Naive B cell (primary cell): ENCODE measurements at regions not wholly inside any gene's neighbourhood (a gene's known extent, or its start where the extent isn't known, plus 50 kb on each side); places are given as distances from the start of the nearest gene placed in this dataset.
A peak's percentile ranks its signal among the peaks of the same experiment; 100 is the strongest.

Experiments used
- ATAC-seq, 2 donors: fragments of 150-1000 bp; cut with Tn5 transposase; 2 replicates each; pipeline ENCODE4 v1.10.0; 2021; ENCODE audit warnings: low read depth in 2 of 2, mild to moderate bottlenecking in 2 of 2, moderate library complexity in 2 of 2
- DNase-seq: peaks from one replicate; pipeline ENCODE4 v3.0.0; 2022
- H3K27ac Mint-ChIP-seq, 6 donors: one replicate each; pipeline ENCODE4 v1.8.0; 2020 to 2022; ENCODE audit warnings: mild to moderate bottlenecking in 6 of 6, mixed read lengths in 6 of 6, moderate library complexity in 5 of 6, inconsistent platforms in 2 of 6
- H3K27me3 Mint-ChIP-seq, 3 donors: one replicate each; pipeline ENCODE4 v1.8.0; 2021 to 2022; ENCODE audit warnings: mixed read lengths in 3 of 3, mild to moderate bottlenecking in 1 of 3
- H3K36me3 Mint-ChIP-seq, 2 donors: one replicate each; pipeline ENCODE4 v1.8.0; 2020 to 2022; ENCODE audit warnings: mixed read lengths in 2 of 2, inconsistent platforms in 1 of 2, mild to moderate bottlenecking in 1 of 2
- H3K4me1 Mint-ChIP-seq, 3 donors: one replicate each; pipeline ENCODE4 v1.8.0; 2020 to 2022; ENCODE audit warnings: mixed read lengths in 3 of 3, inconsistent platforms in 1 of 3, mild to moderate bottlenecking in 1 of 3, moderate library complexity in 1 of 3
- H3K4me3 Mint-ChIP-seq, 8 donors: one replicate each; pipeline ENCODE4 v1.8.0; 2020 to 2022; ENCODE audit warnings: mild to moderate bottlenecking in 8 of 8, mixed read lengths in 8 of 8, moderate library complexity in 8 of 8, inconsistent platforms in 2 of 8
- H3K9me3 Mint-ChIP-seq, 7 donors: one replicate each; pipeline ENCODE4 v1.8.0; 2020 to 2022; ENCODE audit warnings: mixed read lengths in 7 of 7, mild to moderate bottlenecking in 5 of 7, inconsistent platforms in 2 of 7, moderate library complexity in 1 of 7

DNA sequence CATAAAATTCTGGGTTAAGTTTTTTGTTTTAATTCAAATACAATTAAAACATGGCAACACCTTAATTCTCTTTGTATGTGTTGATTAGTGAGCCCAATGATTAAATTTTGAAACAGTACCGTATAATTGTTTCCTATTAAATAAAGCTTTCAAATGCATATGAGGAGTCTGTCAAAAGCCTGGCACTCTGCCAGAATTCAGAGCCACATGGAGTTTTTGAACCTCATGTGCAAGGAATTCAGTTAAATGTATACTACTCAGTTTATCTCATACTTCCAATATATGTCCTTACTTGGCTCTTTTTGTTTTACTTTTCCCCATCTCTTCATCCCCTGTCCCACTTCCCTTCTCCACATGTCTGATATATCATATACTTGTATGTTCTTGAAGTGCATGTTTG is 165.6 kb upstream of the FAM3C start:
- no peaks in the 10 kb centered on the region for H3K9me3 Mint-ChIP-seq

DNA sequence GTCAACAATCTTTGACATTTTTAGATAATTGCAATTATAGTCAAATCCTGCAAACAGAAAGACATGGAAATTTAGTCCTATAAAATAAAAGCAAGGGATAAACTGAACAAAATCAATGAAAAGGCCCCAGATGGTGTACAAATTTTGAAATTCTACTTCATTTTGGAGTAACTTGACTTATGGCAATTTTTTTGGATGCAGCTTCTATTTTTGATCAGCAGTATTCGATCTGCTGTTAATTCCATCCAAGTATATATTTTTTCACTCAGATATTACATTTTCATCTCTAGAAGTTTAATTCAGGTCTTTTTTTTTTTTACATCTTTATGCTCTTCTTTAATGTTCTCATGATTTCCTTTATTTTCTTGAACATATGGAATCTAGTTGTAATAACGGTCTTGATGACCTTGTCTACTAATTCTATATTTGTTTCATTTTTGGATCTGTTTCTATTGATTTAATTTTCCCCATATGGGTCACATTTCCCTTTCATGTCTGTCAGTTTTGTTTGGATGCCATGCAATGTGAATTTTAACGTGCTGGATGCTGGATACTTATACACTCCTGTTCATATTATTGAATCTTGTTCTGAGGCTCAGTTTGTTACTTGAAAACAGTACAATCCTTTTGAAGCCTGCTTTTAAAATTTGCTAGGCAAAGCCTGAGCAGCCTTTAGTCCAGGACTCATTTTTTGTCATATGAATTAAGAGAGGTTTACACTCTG is 164.3 kb upstream of the FAM3C start:
- H3K4me1 Mint-ChIP-seq, result no peaks in the 10 kb centered on the region
- H3K27ac Mint-ChIP-seq, result no peak overlapping the region

More for the DNA sequence above, 165.6 kb upstream of the FAM3C start:
- no peak overlapping the region for H3K27ac Mint-ChIP-seq
- H3K4me3 Mint-ChIP-seq, result no peak overlapping the region
- peaks cover 4 to 23% (median 16%) of the 10 kb centered on the region in 3 donors for H3K27me3 Mint-ChIP-seq
- DNase-seq (no peak), ATAC-seq (no peak)
- no peaks in the 10 kb centered on the region for H3K36me3 Mint-ChIP-seq
- no peaks in the 10 kb centered on the region for H3K4me1 Mint-ChIP-seq

DNA sequence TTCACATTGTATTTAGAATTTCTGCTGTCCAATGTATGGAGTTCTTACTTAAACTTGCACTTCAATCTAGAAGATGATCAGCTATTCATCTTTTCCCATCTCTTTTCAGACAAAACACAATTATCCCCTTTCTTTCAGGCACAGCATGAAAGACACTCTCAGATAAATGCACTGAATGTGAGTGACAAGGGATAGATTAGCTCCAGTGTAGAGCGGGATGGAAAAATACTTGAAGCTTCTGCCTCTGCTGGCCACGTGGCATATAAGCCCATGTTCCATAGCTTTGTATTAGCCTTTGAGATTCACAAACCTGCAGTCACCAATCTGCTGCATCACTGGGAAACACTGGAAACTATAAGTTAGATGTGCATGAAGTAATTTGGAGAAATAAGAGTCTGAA is 162.2 kb upstream of the FAM3C start:
- Mint-ChIP-seq H3K9me3 (no peaks in the 10 kb centered on the region), H3K27me3 (peaks cover 6 to 10% (median 8%) of the 10 kb centered on the region in 3 donors), H3K36me3 (no peaks in the 10 kb centered on the region), H3K4me3 (no peak overlapping the region), H3K27ac (no peak overlapping the region), H3K4me1 (no peaks in the 10 kb centered on the region)
- ATAC-seq (no peak), DNase-seq (no peak)

More for the DNA sequence above, 164.3 kb upstream of the FAM3C start:
- H3K36me3 Mint-ChIP-seq, result no peaks in the 10 kb centered on the region
- ATAC-seq (no peak), DNase-seq (no peak)
- H3K9me3 Mint-ChIP-seq, result no peaks in the 10 kb centered on the region
- peaks cover 8 to 23% (median 16%) of the 10 kb centered on the region in 3 donors for H3K27me3 Mint-ChIP-seq
- H3K4me3 Mint-ChIP-seq, result no peak overlapping the region

DNA sequence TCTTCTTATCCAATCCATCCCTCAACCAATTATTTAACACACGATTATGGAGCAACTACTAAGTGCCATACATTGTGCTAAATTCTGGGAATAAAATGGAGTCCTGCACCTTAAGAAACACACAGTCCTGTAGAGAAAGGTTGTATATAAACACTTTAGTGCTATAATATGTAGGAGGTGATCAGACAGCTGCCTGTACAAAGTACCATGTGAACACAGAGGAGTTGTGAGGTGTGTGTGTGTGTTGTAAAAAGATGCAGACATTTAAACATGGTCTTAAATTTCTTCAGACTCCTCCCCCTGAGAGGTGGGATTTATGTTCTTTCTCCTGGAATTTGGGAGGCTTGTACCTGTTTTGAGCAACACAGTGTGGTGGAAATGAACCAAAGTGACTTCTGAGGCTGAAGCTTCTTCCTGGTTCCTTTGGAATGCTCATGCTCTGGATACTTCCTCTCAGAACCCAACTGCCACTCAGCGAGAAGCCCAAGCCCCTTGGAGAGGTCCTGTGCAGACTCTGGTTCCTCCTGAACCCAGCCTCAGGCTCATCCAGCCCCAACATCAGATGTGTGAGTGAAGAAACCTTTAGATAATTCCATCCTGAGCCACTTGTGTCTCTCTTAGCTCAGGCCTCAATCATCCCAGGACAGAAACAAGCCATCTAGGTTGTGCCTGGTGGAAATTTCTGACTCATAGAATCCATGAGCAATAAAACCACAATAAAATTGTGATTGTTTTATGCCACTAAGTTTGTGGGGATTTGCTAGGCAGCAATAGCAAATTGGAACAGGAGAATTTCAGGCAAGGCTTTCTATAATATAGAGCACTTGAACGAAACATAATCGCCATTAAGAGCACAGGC is 161.2 kb upstream of the FAM3C start:
- ATAC-seq (no peak), DNase-seq (no peak)
- Mint-ChIP-seq H3K36me3 (no peaks in the 10 kb centered on the region), H3K27ac (no peak overlapping the region), H3K27me3 (peaks cover 8 to 11% (median 8%) of the 10 kb centered on the region in 3 donors), H3K4me1 (no peaks in the 10 kb centered on the region), H3K9me3 (no peaks in the 10 kb centered on the region), H3K4me3 (no peak overlapping the region)

DNA sequence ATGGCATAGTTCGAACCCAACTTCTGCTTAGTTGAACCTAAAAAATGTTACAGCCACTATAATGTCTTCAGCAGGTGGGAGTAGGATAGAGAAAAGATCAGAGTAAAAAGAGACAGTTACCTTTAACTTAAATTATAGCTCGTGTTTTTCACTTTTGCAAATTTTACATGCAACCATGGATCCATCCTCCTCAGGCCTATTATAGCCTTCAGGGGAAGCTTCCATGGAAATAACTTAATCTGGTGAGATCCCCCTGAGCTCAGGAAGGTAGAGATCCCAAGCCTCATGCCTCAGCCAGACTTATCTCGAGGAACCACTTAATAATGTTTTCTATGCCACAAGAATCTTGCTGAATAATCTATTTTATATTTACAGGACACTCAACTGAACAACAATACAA is 159.4 kb upstream of the FAM3C start:
- Mint-ChIP-seq H3K9me3 (no peaks in the 10 kb centered on the region), H3K27ac (no peak overlapping the region), H3K36me3 (no peaks in the 10 kb centered on the region), H3K27me3 (peaks cover 0 to 11% (median 8%) of the 10 kb centered on the region in 3 donors), H3K4me3 (no peak overlapping the region), H3K4me1 (no peaks in the 10 kb centered on the region)
- ATAC-seq, result no peak
- DNase-seq, result no peak

DNA sequence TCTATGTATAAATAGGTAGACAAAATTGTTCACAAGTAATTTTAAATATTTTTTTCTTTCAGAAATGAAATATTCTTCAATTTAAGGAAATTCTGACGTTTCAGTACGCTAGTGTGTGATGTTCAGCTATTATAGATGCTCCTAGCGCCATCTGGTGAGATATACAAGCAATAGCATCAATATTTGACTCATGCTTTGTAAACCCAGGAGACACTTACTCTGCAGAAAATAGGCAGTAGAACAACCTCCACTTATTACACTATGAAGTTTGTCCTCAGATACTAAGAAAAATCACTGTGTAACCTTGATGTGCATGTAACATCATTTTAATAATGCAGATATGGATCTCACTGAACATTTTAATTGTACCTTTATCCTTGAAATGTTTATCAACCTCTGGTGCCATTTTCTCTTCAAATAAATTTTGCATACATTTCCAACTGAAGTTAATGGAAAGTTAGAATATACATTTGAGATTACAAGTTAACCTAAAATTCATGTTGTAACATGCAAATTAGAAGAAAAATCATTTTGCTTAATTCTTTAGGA is 151.5 kb upstream of the FAM3C start:
- Mint-ChIP-seq H3K27ac (no peak overlapping the region), H3K9me3 (no peaks in the 10 kb centered on the region), H3K36me3 (no peaks in the 10 kb centered on the region), H3K27me3 (peaks cover 0 to 3% (median 3%) of the 10 kb centered on the region in 3 donors), H3K4me1 (peaks cover 0 to 4% (median 0%) of the 10 kb centered on the region in 3 donors), H3K4me3 (no peak overlapping the region)
- peak; percentile 77 to 87 for ATAC-seq
- DNase-seq, result peak; percentile 42

DNA sequence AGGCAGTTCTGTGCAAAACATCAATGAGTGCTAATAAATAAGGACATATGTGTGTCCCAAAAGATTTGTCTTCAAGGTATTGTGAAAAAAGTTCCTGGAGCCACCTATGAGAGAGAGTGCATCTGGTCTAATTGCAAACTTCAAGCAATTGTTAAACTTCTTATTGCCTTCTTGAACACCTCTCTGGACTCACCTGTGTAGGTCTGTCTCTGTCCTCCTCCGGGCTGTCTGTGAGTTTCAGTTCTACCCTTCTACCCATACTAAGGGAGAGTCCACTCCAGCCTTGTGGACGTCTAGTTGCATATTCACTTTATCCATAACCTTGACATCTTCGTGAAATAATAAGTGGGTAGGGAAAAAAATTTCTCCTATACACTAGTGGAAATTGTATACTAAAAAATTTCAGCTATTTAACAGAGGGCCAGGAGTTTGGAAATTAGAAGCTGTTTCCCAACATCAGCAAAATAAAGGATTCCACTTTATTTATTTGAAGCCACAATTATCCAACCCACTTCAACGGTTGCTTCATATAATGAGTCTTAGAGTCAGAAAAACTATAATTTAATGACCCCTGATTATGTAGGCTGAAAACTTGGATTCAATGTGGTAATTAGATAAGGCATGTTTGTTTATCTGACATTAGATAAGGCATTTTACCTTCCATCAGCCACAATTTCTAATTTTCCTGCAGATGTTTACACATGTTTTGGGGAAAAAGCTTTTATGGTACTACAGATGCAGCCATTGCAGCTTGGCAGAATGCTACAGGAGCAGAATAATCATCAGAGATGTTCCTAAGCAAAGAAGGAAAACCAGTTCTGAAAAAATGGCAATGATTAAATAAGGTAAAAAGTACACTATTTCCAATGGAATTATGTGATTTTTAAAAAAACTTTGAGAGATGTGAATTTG is 150.8 kb upstream of the FAM3C start:
- Mint-ChIP-seq H3K27ac (no peak overlapping the region), H3K9me3 (no peaks in the 10 kb centered on the region), H3K4me3 (no peak overlapping the region), H3K36me3 (no peaks in the 10 kb centered on the region), H3K4me1 (peaks cover 0 to 4% (median 0%) of the 10 kb centered on the region in 3 donors), H3K27me3 (peaks cover 0 to 3% (median 0%) of the 10 kb centered on the region in 3 donors)
- DNase-seq, result no peak
- ATAC-seq, result no peak

DNA sequence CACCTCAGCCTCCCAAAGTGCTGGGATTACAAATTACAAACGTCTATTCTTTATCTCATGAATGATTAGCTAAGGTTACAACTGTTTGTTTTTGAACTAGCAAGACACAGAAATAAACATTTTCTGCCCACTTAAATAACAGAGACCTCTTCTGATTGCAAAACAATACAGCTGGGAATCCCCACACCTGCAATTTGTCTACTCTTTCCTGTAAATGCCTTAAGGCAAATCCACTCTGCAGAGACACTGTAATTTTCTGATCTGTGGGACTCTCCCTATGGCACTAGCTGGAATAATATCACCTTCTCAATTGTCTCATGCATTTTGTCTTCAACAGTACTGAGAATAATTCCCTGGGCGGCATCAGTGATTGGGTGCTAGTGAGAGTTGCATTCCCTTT is 149.3 kb upstream of the FAM3C start:
- no peak for DNase-seq
- H3K27ac Mint-ChIP-seq, result peak overlapping the region in 1 of 6 donors; percentile 18
- H3K4me1 Mint-ChIP-seq, result peaks cover 0 to 4% (median 0%) of the 10 kb centered on the region in 3 donors
- no peak for ATAC-seq
- H3K4me3 Mint-ChIP-seq, result no peak overlapping the region
- H3K27me3 Mint-ChIP-seq, result peaks cover 0 to 3% (median 0%) of the 10 kb centered on the region in 3 donors
- no peaks in the 10 kb centered on the region for H3K9me3 Mint-ChIP-seq
- H3K36me3 Mint-ChIP-seq, result no peaks in the 10 kb centered on the region

DNA sequence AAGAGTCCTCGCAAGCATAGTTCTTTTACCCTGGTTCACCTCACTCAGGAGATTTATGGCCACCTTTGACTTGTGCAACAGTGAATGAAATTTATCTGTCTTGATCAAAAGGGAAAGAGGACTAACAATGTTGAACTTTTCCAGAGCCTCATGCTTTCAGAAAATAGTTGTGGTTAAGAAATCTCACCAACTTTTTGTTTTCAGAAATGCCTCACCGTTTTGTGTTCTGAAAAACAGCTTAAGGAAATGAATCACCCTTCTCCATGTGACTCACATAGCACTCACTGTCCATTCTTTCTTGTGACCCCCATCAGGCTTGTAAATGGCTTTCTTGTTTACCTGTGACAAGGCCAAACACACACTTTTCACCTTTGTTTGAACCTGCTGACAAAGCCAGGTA is 148.6 kb upstream of the FAM3C start:
- Mint-ChIP-seq H3K36me3 (no peaks in the 10 kb centered on the region), H3K4me3 (no peak overlapping the region), H3K27ac (peak overlapping the region in 1 of 6 donors; percentile 82), H3K4me1 (peaks cover 0 to 4% (median 3%) of the 10 kb centered on the region in 3 donors), H3K9me3 (peaks cover 0 to 2% (median 0%) of the 10 kb centered on the region in 7 donors), H3K27me3 (peaks cover 0 to 3% (median 0%) of the 10 kb centered on the region in 3 donors)
- ATAC-seq (no peak), DNase-seq (no peak)

DNA sequence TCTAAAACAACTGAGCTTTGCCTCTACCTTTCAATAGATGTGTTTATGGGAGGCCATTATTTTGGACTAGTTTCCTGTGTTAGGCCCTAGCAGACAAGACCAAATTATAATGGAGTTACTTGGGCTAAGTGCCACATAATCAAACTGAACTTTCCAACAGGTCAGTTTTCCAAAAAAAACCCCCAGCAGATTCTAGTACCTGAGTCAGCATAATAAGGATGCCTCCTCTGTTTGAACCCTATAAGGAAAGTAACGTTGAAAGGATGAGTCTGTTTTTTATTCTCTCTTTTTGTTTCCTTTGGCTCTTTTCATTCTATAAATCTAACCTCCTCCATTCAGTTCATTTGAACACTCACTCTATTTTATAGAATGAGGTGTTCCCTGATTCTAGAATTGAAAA is 148.1 kb upstream of the FAM3C start:
- ATAC-seq (no peak), DNase-seq (no peak)
- Mint-ChIP-seq H3K27me3 (peaks cover 0 to 3% (median 0%) of the 10 kb centered on the region in 3 donors), H3K27ac (no peak overlapping the region), H3K4me1 (peaks cover 0 to 4% (median 4%) of the 10 kb centered on the region in 3 donors), H3K9me3 (peaks cover 0 to 6% (median 0%) of the 10 kb centered on the region in 7 donors), H3K36me3 (no peaks in the 10 kb centered on the region), H3K4me3 (no peak overlapping the region)

DNA sequence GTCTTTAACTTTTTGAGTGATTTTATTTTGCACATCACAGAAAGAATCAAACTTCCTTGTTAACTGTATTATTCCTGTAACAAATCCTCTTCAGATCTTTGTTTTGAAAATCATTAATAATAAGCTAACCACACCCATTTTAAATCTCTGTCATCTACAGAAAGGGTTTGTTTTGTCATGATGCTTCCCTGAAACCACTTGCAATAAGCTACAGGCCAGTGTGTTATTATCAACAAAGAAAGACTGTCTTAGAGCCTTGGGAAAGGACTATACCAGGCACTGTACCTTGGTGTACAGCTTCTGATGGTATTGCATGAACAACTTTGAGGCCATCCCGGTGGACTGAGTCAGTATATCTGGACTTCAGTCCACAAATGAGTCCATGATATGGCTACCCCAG is 145.3 kb upstream of the FAM3C start:
- Mint-ChIP-seq H3K27me3 (peaks cover 9 to 14% (median 12%) of the 10 kb centered on the region in 3 donors), H3K9me3 (peaks cover 0 to 6% (median 0%) of the 10 kb centered on the region in 7 donors), H3K4me1 (peaks cover 0 to 4% (median 4%) of the 10 kb centered on the region in 3 donors), H3K36me3 (peaks cover 0 to 4% of the 10 kb centered on the region in 2 donors), H3K4me3 (no peak overlapping the region), H3K27ac (no peak overlapping the region)
- DNase-seq (no peak), ATAC-seq (no peak)

DNA sequence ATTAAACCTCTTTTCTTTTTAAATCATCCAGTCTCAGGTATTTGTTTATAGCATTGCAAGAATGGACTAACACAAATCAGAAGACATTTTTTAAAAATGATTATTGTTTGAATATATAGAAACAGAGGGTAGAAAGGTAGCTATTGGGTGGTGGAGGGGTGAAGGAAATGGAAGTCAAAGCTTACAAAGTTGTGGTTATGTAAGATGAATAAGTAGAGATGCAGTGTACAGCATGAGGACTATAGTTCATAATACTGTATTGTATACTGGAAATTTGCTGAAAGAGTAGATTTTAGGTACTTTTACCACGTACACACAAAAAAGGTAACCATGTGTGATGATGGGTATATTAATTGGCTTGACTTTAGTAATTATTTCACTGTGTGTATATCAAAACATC is 144.0 kb upstream of the FAM3C start:
- DNase-seq (no peak), ATAC-seq (no peak)
- Mint-ChIP-seq H3K4me3 (no peak overlapping the region), H3K27me3 (peaks cover 9 to 14% (median 12%) of the 10 kb centered on the region in 3 donors), H3K4me1 (peaks cover 0 to 4% (median 0%) of the 10 kb centered on the region in 3 donors), H3K36me3 (peaks cover 0 to 4% of the 10 kb centered on the region in 2 donors), H3K9me3 (peaks cover 0 to 6% (median 0%) of the 10 kb centered on the region in 7 donors), H3K27ac (no peak overlapping the region)

DNA sequence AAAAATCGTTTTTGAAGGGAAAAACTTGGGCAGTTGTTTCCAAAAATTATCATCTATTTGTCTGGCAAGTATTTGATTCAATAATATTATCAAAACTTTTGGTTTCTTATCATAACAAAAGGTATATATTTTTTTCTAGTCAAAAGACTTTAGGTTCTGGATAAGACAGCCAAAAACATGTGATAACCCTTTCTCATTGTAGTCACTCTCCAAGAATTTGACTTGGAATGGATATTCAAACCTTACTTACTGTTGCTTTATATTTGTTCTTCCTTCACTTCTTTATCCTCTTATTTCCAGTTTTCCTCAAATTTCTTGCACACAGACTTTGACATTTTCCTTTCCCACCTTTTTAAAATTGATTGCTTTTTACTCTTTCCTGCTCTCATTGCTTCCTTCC is 140.9 kb upstream of the FAM3C start:
- no peak for ATAC-seq

More for the DNA sequence above, 140.9 kb upstream of the FAM3C start:
- Mint-ChIP-seq H3K4me3 (no peak overlapping the region), H3K27ac (no peak overlapping the region), H3K4me1 (peaks cover 0 to 4% (median 0%) of the 10 kb centered on the region in 3 donors), H3K36me3 (peaks cover 0 to 4% of the 10 kb centered on the region in 2 donors), H3K9me3 (peaks cover 0 to 6% (median 0%) of the 10 kb centered on the region in 7 donors), H3K27me3 (peaks cover 9 to 14% (median 12%) of the 10 kb centered on the region in 3 donors)
- DNase-seq, result no peak
